Middle frontal gyrus (tissue), 1 donor: ENCODE measurements at regions not wholly inside any gene's neighbourhood (a gene's known extent, or its start where the extent isn't known, plus 50 kb on each side); places are given as distances from the start of the nearest gene placed in this dataset.

Experiments
- DNase-seq: peaks from one replicate; pipeline ENCODE4 v3.0.0-alpha.2; 2015; ENCODE audit warnings: low spot score; ENCODE audit errors: extremely low spot score

GRCh38 chr11:70719516-70719915 lies 321.2 kb downstream of the CTTN start:
- no peak for DNase-seq

GRCh38 chr11:70720281-70720680 lies 322.0 kb downstream of the CTTN start:
- no peak for DNase-seq

GRCh38 chr11:70721006-70721405 lies 322.7 kb downstream of the CTTN start:
- no peak for DNase-seq

- no peak for DNase-seq
Observed at GRCh38 chr11:70725278-70725677, 326.9 kb downstream of the CTTN start.

GRCh38 chr11:70725739-70726138 lies 327.4 kb downstream of the CTTN start:
- no peak for DNase-seq

GRCh38 chr11:70727021-70727420 lies 328.7 kb downstream of the CTTN start:
- no peak for DNase-seq

- no peak for DNase-seq
Observed at GRCh38 chr11:70727899-70728620, 329.7 kb downstream of the CTTN start.

- no peak for DNase-seq
Observed at GRCh38 chr11:70729949-70730348, 331.6 kb downstream of the CTTN start.

- DNase-seq, result no peak
Observed at GRCh38 chr11:70730411-70730810, 332.1 kb downstream of the CTTN start.

GRCh38 chr11:70731271-70732022 lies 333.1 kb downstream of the CTTN start:
- no peak for DNase-seq

GRCh38 chr11:70732023-70732880 lies 333.9 kb downstream of the CTTN start:
- DNase-seq, result no peak

- DNase-seq, result no peak
Observed at GRCh38 chr11:70732881-70733196, 334.5 kb downstream of the CTTN start.

- no peak for DNase-seq
Observed at GRCh38 chr11:70733327-70734325, 335.3 kb downstream of the CTTN start.

- no peak for DNase-seq
Observed at GRCh38 chr11:70734379-70734778, 336.1 kb downstream of the CTTN start.

- no peak for DNase-seq
Observed at GRCh38 chr11:70734911-70735310, 336.6 kb downstream of the CTTN start.

- DNase-seq, result no peak
Observed at GRCh38 chr11:70735976-70736375, 337.6 kb downstream of the CTTN start.

GRCh38 chr11:70736461-70736860 lies 338.1 kb downstream of the CTTN start:
- no peak for DNase-seq

GRCh38 chr11:70736937-70737640 lies 338.8 kb downstream of the CTTN start:
- DNase-seq, result no peak

- DNase-seq, result no peak
Observed at GRCh38 chr11:70737816-70738630, 339.7 kb downstream of the CTTN start.
